Endometrium (tissue), 2 donors: ENCODE measurements at regions not wholly inside any gene's neighbourhood (a gene's known extent, or its start where the extent isn't known, plus 50 kb on each side); places are given as distances from the start of the nearest gene placed in this dataset.
"Not testable (repeated sequence)": the region's sequence is repeated elsewhere in the genome, so short reads cannot be mapped to it uniquely, and the experiment has no call there.

Experiments
- FAIRE-seq: peaks from 2 replicates; lab custom pipeline; 2012; peaks lifted over from hg19 to GRCh38; lab: Jason Lieb, UNC
- donor health status: control.
- donor health status: control.

- no peak for FAIRE-seq
Measured at GRCh38 chr7:153942036-153942435, 110.2 kb upstream of the DPP6 start.

- FAIRE-seq, result no peak
Measured at GRCh38 chr7:153943457-153943856, 108.7 kb upstream of the DPP6 start.

- FAIRE-seq, result no peak
Measured at GRCh38 chr7:153943861-153944260, 108.3 kb upstream of the DPP6 start.

GRCh38 chr7:153948060-153948459, 104.1 kb upstream of the DPP6 start:
- no peak for FAIRE-seq

GRCh38 chr7:153951316-153951715, 100.9 kb upstream of the DPP6 start:
- no peak for FAIRE-seq

- no peak for FAIRE-seq
Measured at GRCh38 chr7:153954477-153954876, 97.7 kb upstream of the DPP6 start.

GRCh38 chr7:153957677-153958076, 94.5 kb upstream of the DPP6 start:
- not testable (repeated sequence) for FAIRE-seq

GRCh38 chr7:153958381-153958780, 93.8 kb upstream of the DPP6 start:
- not testable (repeated sequence) for FAIRE-seq

GRCh38 chr7:153958789-153959188, 93.4 kb upstream of the DPP6 start:
- not testable (repeated sequence) for FAIRE-seq

- not testable (repeated sequence) for FAIRE-seq
Measured at GRCh38 chr7:153964481-153965112, 87.6 kb upstream of the DPP6 start.

GRCh38 chr7:153969016-153969415, 83.2 kb upstream of the DPP6 start:
- FAIRE-seq, result not testable (repeated sequence)

GRCh38 chr7:153974603-153975002, 77.6 kb upstream of the DPP6 start:
- not testable (repeated sequence) for FAIRE-seq

GRCh38 chr7:153976745-153977144, 75.5 kb upstream of the DPP6 start:
- FAIRE-seq, result not testable (repeated sequence)

GRCh38 chr7:153983186-153983585, 69.0 kb upstream of the DPP6 start:
- not testable (repeated sequence) for FAIRE-seq

GRCh38 chr7:153989066-153989627, 63.1 kb upstream of the DPP6 start:
- FAIRE-seq, result not testable (repeated sequence)

- FAIRE-seq, result not testable (repeated sequence)
Measured at GRCh38 chr7:153989742-153990425, 62.3 kb upstream of the DPP6 start.

- FAIRE-seq, result not testable (repeated sequence)
Measured at GRCh38 chr7:153991471-153991870, 60.7 kb upstream of the DPP6 start.

- FAIRE-seq, result not testable (repeated sequence)
Measured at GRCh38 chr7:153993402-153993801, 58.8 kb upstream of the DPP6 start.

GRCh38 chr7:153998896-153999295, 53.3 kb upstream of the DPP6 start:
- not testable (repeated sequence) for FAIRE-seq
